Left cardiac atrium (tissue), 4 donors: ENCODE measurements at regions not wholly inside any gene's neighbourhood (a gene's known extent, or its start where the extent isn't known, plus 50 kb on each side); places are given as distances from the start of the nearest gene placed in this dataset.

Source experiments
- ATAC-seq, 2 donors: fragments of 200-7000 bp; cut with Tn5 transposase; one replicate each; pipeline ENCODE4 v1.9.1; 2020; ENCODE audit warnings: mild to moderate bottlenecking in 2 of 2, moderate library complexity in 2 of 2
- DNase-seq: peaks from one replicate; pipeline ENCODE4 v3.0.0-alpha.2; 2020
- intact Hi-C, 2 donors: fragments of 100-400 bp; cut with DNase I; formaldehyde crosslinking; loops; one replicate each; pipeline versions ENCODE4 v1.14.1 to v1.15.1; 2022 to 2023
- donor health status: DM: no; HTN: yes; CAD: no.
- donor health status: DM: no; HTN: yes; CAD: no; lungs with severe emphysema.
- donor health status: DM: yes; HTN: yes; CAD: no.
- donor health status: Dilated cardiomyopathy.

GRCh38 chr13:89822467-89822866 lies 1525.0 kb upstream of the MIR17HG start:
- intact Hi-C loops: no loop called here
- ATAC-seq (no peak), DNase-seq (no peak)

- intact Hi-C loops: no loop called here
- ATAC-seq (no peak), DNase-seq (no peak)
Measured at GRCh38 chr13:89827552-89827951, 1519.9 kb upstream of the MIR17HG start.

GRCh38 chr13:89828506-89828905 lies 1519.0 kb upstream of the MIR17HG start:
- ATAC-seq (no peak), DNase-seq (no peak)
- intact Hi-C loops: no loop called here

- no peak for DNase-seq
- intact Hi-C loops: no loop called here
- ATAC-seq: no peak
Measured at GRCh38 chr13:89831157-89831556, 1516.3 kb upstream of the MIR17HG start.

- intact Hi-C loops: no loop called here
- ATAC-seq: no peak
- DNase-seq: no peak
Measured at GRCh38 chr13:89832827-89833226, 1514.7 kb upstream of the MIR17HG start.

GRCh38 chr13:89843621-89844020 lies 1503.9 kb upstream of the MIR17HG start:
- intact Hi-C loops: no loop called here
- ATAC-seq: no peak
- DNase-seq: no peak

- intact Hi-C loops: no loop called here
- DNase-seq (no peak), ATAC-seq (no peak)
Measured at GRCh38 chr13:89845874-89846273, 1501.6 kb upstream of the MIR17HG start.

- no peak for DNase-seq
- ATAC-seq: no peak
- intact Hi-C loops: no loop called here
Measured at GRCh38 chr13:89846926-89847585, 1500.4 kb upstream of the MIR17HG start.

GRCh38 chr13:89852570-89852969 lies 1494.9 kb upstream of the MIR17HG start:
- DNase-seq (no peak), ATAC-seq (no peak)
- intact Hi-C loops: no loop called here

GRCh38 chr13:89856512-89856911 lies 1491.0 kb upstream of the MIR17HG start:
- ATAC-seq (no peak), DNase-seq (no peak)
- intact Hi-C loops: no loop called here

- DNase-seq: no peak
- ATAC-seq: no peak
- intact Hi-C loops: no loop called here
Measured at GRCh38 chr13:89857502-89857901, 1490.0 kb upstream of the MIR17HG start.

GRCh38 chr13:89862011-89862690 lies 1485.3 kb upstream of the MIR17HG start:
- intact Hi-C loops: no loop called here
- no peak for ATAC-seq
- no peak for DNase-seq

- intact Hi-C loops: no loop called here
- ATAC-seq (no peak), DNase-seq (no peak)
Measured at GRCh38 chr13:89862691-89863036, 1484.8 kb upstream of the MIR17HG start.

GRCh38 chr13:89865164-89866064 lies 1482.1 kb upstream of the MIR17HG start:
- DNase-seq (no peak), ATAC-seq (no peak)
- intact Hi-C loops: no loop called here

GRCh38 chr13:89869312-89869711 lies 1478.2 kb upstream of the MIR17HG start:
- ATAC-seq (no peak), DNase-seq (no peak)
- intact Hi-C loops: no loop called here

- no peak for ATAC-seq
- intact Hi-C loops: no loop called here
- no peak for DNase-seq
Measured at GRCh38 chr13:89878904-89879303, 1468.6 kb upstream of the MIR17HG start.

GRCh38 chr13:89880201-89880600 lies 1467.3 kb upstream of the MIR17HG start:
- intact Hi-C loops: no loop called here

GRCh38 chr13:89883893-89884448 lies 1463.5 kb upstream of the MIR17HG start:
- DNase-seq (no peak), ATAC-seq (no peak)
- intact Hi-C loops: no loop called here

More at GRCh38 chr13:89880201-89880600, 1467.3 kb upstream of the MIR17HG start:
- ATAC-seq: no peak
- no peak for DNase-seq

- ATAC-seq (no peak), DNase-seq (no peak)
- intact Hi-C loops: no loop called here
Measured at GRCh38 chr13:89890806-89891205, 1456.7 kb upstream of the MIR17HG start.

GRCh38 chr13:89891416-89891815 lies 1456.1 kb upstream of the MIR17HG start:
- ATAC-seq: no peak
- DNase-seq: no peak
- intact Hi-C loops: no loop called here
